GM12892 (cell line): ENCODE measurements at regions not wholly inside any gene's neighbourhood (a gene's known extent, or its start where the extent isn't known, plus 50 kb on each side); places are given as distances from the start of the nearest gene placed in this dataset.
"Not testable (repeated sequence)": the region's sequence is repeated elsewhere in the genome, so short reads cannot be mapped to it uniquely, and the experiment has no call there.

Experiments used
- DNase-seq: peaks from one replicate; pipeline ENCODE4 v3.0.0; 2011; ENCODE audit not compliant: insufficient read length
- FAIRE-seq: peaks from 2 replicates; lab custom pipeline; 2011; peaks lifted over from hg19 to GRCh38; lab: Jason Lieb, UNC
- POLR2A ChIP-seq: IDR thresholded peaks from 2 replicates; pipeline ENCODE4 v1.6.1; 2011; ENCODE audit warnings: low read depth, low read length, control low read depth
- POLR2AphosphoS5 ChIP-seq: IDR thresholded peaks from 2 replicates; pipeline ENCODE4 v1.6.1; 2011; ENCODE audit warnings: low read depth, low read length, control low read depth
- TAF1 ChIP-seq: IDR thresholded peaks from 2 replicates; pipeline ENCODE4 v1.6.1; 2011; ENCODE audit warnings: low read depth, mild to moderate bottlenecking, control low read depth, low read length, borderline replicate concordance

DNA sequence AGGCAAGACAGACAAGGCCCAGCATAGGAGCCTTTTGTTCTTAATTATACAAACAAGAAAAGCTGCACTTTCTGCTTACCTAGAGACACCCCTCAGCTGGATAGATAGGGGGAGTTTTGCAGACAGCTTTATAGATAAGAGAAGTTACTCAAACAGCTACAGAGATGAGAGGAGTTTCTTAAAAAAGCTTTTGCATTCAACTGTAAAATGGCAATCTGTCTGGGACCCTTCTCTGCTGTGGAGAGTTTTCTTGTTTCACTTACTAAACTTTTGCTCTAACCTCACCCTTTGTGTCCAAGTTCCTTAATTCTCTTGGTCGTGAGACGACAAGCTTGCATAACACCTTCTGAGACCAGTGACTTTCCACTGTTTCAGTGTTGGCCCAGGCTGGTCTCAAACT is 103.8 kb upstream of the CHORDC1 start:
- TF ChIP-seq POLR2AphosphoS5 (no peak), POLR2A (no peak), TAF1 (no peak)
- FAIRE-seq (no peak), DNase-seq (no peak)

DNA sequence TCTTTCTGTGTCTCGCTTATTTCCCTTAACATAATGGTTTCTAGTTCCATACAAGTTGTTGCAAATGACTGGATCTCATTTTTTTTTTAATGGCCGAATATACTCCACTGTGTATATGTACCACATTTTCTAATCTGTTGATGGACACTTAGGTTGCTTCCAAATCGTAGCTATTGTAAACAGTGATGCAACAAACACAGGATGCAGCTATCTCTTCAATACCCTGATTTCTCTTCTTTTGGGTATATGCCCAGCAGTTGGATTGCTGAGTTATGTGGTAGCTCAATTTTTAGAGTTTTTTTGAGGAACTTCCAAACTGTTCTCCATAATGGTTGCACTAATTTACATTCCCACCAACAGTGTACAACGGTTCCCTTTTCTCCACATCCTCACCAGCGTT is 100.4 kb upstream of the CHORDC1 start:
- no peak for DNase-seq
- TF ChIP-seq TAF1 (no peak), POLR2A (no peak), POLR2AphosphoS5 (no peak)
- no peak for FAIRE-seq

- no peak for FAIRE-seq
- no peak for DNase-seq
- TF ChIP-seq POLR2AphosphoS5 (no peak), POLR2A (no peak), TAF1 (no peak)
These were observed 98.2 kb upstream of the CHORDC1 start for GRCh38 chr11:90321018-90321417.

GRCh38 chr11:90318651-90319050 is 95.8 kb upstream of the CHORDC1 start:
- no peak for FAIRE-seq
- no peak for DNase-seq

DNA sequence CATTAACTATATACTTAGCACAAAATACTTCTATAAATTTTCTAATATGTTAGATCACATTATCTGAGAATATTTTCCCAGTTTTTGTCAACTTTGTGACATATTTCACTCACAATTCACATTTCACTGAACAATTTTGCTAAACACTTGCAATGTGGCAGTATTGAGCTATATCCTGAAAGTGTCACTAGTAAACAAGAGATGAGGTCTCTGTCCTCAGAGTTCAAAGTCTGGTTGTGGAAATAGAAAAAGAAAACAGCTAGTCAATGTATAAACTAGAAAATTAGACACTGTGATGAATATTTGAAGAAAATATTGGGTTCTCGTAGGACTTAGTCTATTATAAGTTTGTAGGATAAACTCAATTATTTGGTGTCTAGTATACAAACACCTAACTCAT is 87.4 kb upstream of the CHORDC1 start:
- no peak for DNase-seq
- TF ChIP-seq TAF1, result no peak
- no peak for TF ChIP-seq POLR2AphosphoS5
- TF ChIP-seq POLR2A, result no peak
- no peak for FAIRE-seq

More at GRCh38 chr11:90318651-90319050, 95.8 kb upstream of the CHORDC1 start:
- TF ChIP-seq TAF1, result no peak
- no peak for TF ChIP-seq POLR2A
- TF ChIP-seq POLR2AphosphoS5, result no peak

- DNase-seq, result no peak
These were observed 86.8 kb upstream of the CHORDC1 start for GRCh38 chr11:90309693-90310092.

DNA sequence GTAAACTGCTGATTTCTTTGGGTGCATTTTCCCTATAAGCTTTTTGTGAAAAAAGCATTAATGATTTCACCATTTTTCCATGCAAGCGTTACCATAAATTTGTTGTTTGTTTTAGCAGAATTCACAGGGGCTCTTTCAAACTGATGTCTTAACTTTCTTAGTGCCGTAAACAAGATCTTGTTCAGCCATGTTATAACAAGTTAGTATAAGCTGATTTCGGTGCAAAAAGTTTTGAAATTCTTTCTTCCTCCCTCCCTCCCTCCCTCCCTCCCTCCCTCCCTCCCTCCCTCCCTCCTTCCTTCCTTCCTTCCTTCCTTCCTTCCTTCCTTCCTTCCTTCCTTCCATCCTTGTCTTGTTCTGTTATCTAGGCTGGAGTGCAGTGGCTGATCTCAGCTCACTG is 71.7 kb upstream of the CHORDC1 start:
- no peak for FAIRE-seq
- no peak for DNase-seq
- TF ChIP-seq POLR2A, result no peak
- no peak for TF ChIP-seq POLR2AphosphoS5
- TF ChIP-seq TAF1, result no peak

More at GRCh38 chr11:90309693-90310092, 86.8 kb upstream of the CHORDC1 start:
- FAIRE-seq, result no peak
- TF ChIP-seq POLR2AphosphoS5 (no peak), POLR2A (no peak), TAF1 (no peak)

DNA sequence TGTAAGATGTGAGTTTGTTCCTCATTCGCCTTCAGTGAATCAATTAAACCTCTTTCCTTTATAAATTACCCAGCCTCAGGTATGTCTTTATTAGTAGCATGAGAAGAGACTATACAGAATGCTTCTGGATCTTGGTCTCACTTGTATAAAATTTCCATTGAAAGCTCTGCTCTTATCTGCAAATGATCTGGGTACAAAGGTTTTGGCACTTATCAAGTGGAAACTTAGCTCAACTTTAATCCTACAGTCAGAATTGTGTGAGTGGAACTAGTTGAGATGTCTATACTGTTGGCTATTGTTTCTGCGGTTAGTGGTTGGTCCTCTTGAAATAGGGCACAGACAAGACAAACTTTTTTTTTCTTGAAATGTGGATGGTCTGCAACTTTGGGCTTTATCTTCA is 71.2 kb upstream of the CHORDC1 start:
- no peak for TF ChIP-seq TAF1
- no peak for TF ChIP-seq POLR2A
- no peak for TF ChIP-seq POLR2AphosphoS5
- DNase-seq (no peak), FAIRE-seq (no peak)

GRCh38 chr11:90288212-90288821 is 65.5 kb upstream of the CHORDC1 start:
- DNase-seq (peak; percentile 8), FAIRE-seq (no peak)
- no peak for TF ChIP-seq POLR2A
- TF ChIP-seq POLR2AphosphoS5, result no peak
- no peak for TF ChIP-seq TAF1

GRCh38 chr11:90286640-90287039 is 63.8 kb upstream of the CHORDC1 start:
- TF ChIP-seq TAF1, result no peak
- TF ChIP-seq POLR2AphosphoS5, result no peak
- no peak for TF ChIP-seq POLR2A
- FAIRE-seq (no peak), DNase-seq (no peak)

DNA sequence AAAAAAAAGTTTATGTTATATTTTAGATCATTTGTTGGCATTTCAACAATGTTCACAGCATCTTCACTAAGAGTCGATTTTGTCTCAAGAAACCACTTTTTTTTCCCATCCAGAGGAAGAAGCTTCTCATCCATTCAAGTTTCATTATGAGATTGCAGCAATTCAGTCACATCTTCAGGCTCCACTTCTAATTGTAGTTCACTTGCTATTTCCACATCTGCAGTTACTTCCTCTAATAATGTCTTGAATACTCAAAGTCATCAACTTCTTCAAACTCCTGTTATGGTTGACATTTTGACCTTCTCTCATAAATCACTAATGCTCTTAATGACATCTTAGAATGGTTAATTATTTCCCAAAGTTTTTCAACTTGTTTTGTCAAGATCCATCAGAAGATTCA is 61.3 kb upstream of the CHORDC1 start:
- DNase-seq (no peak), FAIRE-seq (no peak)
- TF ChIP-seq POLR2A, result no peak
- TF ChIP-seq TAF1, result no peak

- FAIRE-seq, DNase-seq: not testable (repeated sequence)
These were observed 59.8 kb upstream of the CHORDC1 start for GRCh38 chr11:90282551-90283071.

DNA sequence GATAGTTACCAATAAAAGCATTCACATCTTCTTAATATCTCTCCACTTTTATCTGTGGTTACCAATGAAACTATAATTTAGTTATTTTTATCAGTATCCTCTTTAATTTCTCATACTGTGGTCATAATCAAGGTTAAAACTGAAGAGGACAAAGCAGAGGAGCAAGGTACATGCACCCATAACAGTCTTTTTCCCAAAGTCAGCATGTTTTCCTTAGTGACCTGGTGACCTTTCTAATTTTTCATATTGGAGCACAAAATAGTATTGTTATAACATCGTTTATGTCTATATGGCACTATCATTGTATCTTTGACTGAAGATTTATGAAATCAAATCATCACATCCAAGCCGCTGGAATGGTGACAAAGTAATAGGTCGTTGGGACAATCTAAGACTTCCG is 51.5 kb upstream of the CHORDC1 start:
- DNase-seq (no peak), FAIRE-seq (no peak)
- no peak for TF ChIP-seq TAF1
- TF ChIP-seq POLR2AphosphoS5, result no peak
- TF ChIP-seq POLR2A, result no peak
